HFFc6 (cell line): ENCODE measurements at regions not wholly inside any gene's neighbourhood (a gene's known extent, or its start where the extent isn't known, plus 50 kb on each side); places are given as distances from the start of the nearest gene placed in this dataset.
"Not testable (repeated sequence)": the region's sequence is repeated elsewhere in the genome, so short reads cannot be mapped to it uniquely, and the experiment has no call there.

Experiments
- DNase-seq: peaks from one replicate; pipeline ENCODE4 v3.0.0-alpha.2; 2018
- H3K27ac Mint-ChIP-seq: 2 replicates; pipeline ENCODE4 v1.8.0; 2020; ENCODE audit warnings: mild to moderate bottlenecking, mixed read lengths
- H3K27me3 Mint-ChIP-seq: 2 replicates; pipeline ENCODE4 v1.8.0; 2021; ENCODE audit warnings: mild to moderate bottlenecking, moderate library complexity, mixed read lengths; ENCODE audit not compliant: insufficient read depth
- H3K36me3 Mint-ChIP-seq: 2 replicates; pipeline ENCODE4 v1.8.0; 2021; ENCODE audit warnings: low read depth, mixed read lengths
- H3K4me1 Mint-ChIP-seq: 2 replicates; pipeline ENCODE4 v1.8.0; 2020; ENCODE audit warnings: low read depth, mixed read lengths
- H3K4me3 Mint-ChIP-seq: 2 replicates; pipeline ENCODE4 v1.8.0; 2020; ENCODE audit warnings: mild to moderate bottlenecking, moderate library complexity, mixed read lengths
- H3K9me3 Mint-ChIP-seq: 2 replicates; pipeline ENCODE4 v1.8.0; 2020; ENCODE audit warnings: mild to moderate bottlenecking, mixed read lengths
- TF ChIP-seq, protein P1 (sequence below): fragments of 200-600 bp; sonication (generic); IDR thresholded peaks from 2 replicates; pipeline ENCODE4 v1.5.0; 2021; ENCODE audit warnings: antibody characterized with exemption, mild to moderate bottlenecking

DNA sequence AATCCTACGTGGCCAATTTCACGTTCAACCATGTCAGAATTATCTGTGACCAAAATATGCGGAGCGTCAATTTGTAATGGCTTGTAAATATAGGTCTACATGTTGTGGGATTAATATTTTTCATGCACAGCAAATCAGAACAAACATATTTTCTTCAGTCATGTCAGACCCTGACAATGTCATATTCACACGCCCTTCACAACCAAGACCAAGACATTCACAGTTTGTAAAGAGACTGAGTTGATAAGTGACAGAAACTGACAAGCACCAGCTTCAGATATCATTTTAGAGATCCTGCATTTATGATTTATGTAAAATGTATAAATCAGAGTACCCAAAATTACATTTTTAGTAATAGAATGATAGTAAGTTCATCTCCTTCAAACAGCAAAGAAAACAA lies 57.3 kb upstream of the NOVA1 start:
- no peaks in the 10 kb centered on the region for H3K4me1 Mint-ChIP-seq

DNA sequence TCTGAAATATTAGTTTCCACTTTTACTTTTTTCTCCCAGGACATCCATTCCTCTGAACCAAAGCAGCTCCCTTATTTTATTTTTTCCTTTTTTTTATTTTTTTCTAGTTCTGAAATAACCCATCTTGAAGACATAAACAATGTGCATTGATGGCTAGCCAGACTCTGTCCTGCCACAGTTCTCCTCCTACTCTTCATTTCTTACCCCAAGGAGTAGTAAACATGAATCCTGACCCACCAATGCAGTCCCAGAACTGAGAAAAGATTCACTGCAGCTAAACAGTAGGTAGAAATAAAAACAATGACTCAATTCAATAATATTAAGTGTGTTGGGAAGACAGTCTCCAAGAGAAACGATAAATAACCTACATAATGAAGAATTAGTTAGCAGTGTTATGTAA lies 65.7 kb upstream of the NOVA1 start:
- Mint-ChIP-seq H3K9me3 (peaks cover 63% of the 10 kb centered on the region), H3K27me3 (no peaks in the 10 kb centered on the region; the same call in 1 of the 2 replicates), H3K36me3 (peaks cover 6% of the 10 kb centered on the region), H3K4me3 (no peak overlapping the region), H3K4me1 (no peaks in the 10 kb centered on the region), H3K27ac (no peak overlapping the region)
- DNase-seq, result no peak
- TF ChIP-seq, protein P1, sequence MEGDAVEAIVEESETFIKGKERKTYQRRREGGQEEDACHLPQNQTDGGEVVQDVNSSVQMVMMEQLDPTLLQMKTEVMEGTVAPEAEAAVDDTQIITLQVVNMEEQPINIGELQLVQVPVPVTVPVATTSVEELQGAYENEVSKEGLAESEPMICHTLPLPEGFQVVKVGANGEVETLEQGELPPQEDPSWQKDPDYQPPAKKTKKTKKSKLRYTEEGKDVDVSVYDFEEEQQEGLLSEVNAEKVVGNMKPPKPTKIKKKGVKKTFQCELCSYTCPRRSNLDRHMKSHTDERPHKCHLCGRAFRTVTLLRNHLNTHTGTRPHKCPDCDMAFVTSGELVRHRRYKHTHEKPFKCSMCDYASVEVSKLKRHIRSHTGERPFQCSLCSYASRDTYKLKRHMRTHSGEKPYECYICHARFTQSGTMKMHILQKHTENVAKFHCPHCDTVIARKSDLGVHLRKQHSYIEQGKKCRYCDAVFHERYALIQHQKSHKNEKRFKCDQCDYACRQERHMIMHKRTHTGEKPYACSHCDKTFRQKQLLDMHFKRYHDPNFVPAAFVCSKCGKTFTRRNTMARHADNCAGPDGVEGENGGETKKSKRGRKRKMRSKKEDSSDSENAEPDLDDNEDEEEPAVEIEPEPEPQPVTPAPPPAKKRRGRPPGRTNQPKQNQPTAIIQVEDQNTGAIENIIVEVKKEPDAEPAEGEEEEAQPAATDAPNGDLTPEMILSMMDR, result no peak

More for the DNA sequence above, 57.3 kb upstream of the NOVA1 start:
- H3K9me3 Mint-ChIP-seq, result peaks cover 26% of the 10 kb centered on the region
- H3K27ac Mint-ChIP-seq, result no peak overlapping the region
- no peaks in the 10 kb centered on the region for H3K27me3 Mint-ChIP-seq
- TF ChIP-seq, protein P1, result no peak
- DNase-seq, result no peak
- H3K36me3 Mint-ChIP-seq, result no peaks in the 10 kb centered on the region
- H3K4me3 Mint-ChIP-seq, result no peak overlapping the region

DNA sequence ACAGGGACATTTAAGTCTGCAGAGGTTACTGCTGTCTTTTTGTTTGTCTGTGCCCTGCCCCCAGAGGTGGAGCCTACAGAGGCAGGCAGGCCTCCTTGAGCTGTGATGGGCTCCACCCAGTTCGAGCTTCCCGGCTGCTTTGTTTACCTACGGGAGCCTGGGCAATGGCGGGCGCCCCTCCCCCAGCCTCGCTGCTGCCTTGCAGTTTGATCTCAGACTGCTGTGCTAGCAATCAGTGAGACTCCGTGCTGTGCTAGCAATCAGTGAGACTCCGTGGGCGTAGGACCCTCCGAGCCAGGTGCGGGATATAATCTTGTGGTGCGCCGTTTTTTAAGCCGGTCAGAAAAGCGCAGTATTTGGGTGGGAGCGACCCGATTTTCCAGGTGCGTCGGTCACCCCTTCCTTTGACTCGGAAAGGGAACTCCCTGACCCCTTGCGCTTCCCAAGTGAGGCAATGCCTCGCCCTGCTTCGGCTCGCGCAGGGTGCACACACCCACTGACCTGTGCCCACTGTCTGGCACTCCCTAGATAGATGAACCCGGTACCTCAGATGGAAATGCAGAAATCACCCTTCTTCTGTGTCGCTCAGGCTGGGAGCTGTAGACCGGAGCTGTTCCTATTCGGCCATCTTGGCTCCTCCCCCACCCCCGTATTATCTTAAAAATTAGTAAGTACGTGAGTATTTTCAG lies 81.0 kb upstream of the NOVA1 start:
- H3K4me1 Mint-ChIP-seq, H3K36me3 Mint-ChIP-seq, DNase-seq, H3K4me3 Mint-ChIP-seq, H3K27me3 Mint-ChIP-seq, H3K27ac Mint-ChIP-seq: not testable (repeated sequence)
- peaks cover 44% of the 10 kb centered on the region for H3K9me3 Mint-ChIP-seq

DNA sequence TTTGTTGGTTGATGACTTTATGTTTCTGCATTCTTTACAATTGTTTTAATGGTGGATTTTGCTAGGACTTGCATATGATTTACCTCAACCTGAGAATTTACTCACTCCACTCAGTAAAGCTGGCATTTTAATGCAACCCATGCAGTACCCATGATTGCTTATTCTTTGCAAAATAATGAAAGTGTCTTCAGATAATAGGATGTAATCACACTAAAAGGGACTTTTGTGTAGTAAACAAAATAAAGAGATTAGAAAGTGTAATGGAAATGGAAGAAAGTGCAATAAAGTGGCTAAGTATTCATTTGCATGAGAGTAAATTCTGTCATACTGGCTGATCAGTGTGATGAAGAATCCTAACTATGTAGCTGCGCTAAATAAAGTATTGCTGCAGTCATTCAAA lies 87.6 kb upstream of the NOVA1 start:
- H3K4me3 Mint-ChIP-seq, result no peak overlapping the region
- no peak overlapping the region for H3K27ac Mint-ChIP-seq
- DNase-seq, result no peak
- H3K36me3 Mint-ChIP-seq, result 0 out of 2 replicates have a peak, but pooled peaks cover 4% of the 10 kb centered on the region
- H3K9me3 Mint-ChIP-seq, result peaks cover 61% of the 10 kb centered on the region
- no peaks in the 10 kb centered on the region for H3K4me1 Mint-ChIP-seq
- TF ChIP-seq, protein P1, result no peak
- peaks cover 1% of the 10 kb centered on the region; the same call in 1 of the 2 replicates for H3K27me3 Mint-ChIP-seq

DNA sequence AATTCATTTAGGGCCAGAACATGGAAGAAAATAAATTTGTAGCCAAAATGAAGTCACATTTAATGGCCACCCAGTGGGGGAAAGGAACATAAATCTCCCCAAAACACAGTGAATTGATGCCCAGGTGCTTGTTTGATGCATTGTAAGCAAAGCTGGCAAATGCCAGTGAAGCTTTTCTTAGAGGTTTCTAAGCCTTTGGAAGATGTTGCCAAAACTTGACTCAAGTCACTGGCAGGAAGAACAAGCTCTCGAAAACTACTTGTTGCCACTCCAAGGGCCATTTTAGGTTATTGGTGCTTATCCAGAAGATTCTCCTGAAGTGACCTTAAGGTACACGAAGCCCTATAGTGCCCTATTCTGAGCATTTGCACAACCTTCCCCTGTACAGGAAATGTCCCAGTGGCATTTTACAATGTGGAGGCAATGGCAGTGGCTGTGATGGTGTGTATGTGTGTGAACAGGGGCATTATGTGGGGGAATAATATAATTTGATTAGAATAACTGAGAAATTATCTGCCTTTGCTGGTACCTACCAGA lies 89.5 kb upstream of the NOVA1 start:
- H3K27ac Mint-ChIP-seq, result no peak overlapping the region
- peaks cover 65% of the 10 kb centered on the region for H3K9me3 Mint-ChIP-seq
- no peaks in the 10 kb centered on the region for H3K4me1 Mint-ChIP-seq
- no peak overlapping the region for H3K4me3 Mint-ChIP-seq
- H3K36me3 Mint-ChIP-seq, result no peaks in the 10 kb centered on the region
- no peak for DNase-seq
- H3K27me3 Mint-ChIP-seq, result no peaks in the 10 kb centered on the region
- TF ChIP-seq, protein P1, result no peak

DNA sequence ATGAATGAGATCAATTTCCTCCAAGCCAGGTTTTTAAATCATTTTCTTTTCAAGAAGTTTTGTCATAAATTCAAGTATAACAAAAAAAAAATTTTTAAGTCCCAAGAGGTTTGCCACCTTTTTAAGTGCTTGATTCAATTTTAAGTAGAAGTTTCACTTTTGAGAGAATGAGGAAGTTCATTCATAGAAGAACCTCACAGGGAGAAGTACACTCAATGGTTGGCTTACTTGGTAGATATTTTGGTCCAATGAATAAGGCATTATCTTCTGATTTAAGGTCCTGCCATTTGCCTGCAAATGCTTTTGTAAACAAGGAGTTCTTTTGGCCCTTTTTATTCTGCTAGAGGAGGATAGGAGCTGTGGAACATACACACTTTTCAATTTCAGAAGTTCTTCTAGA lies 96.7 kb upstream of the NOVA1 start:
- Mint-ChIP-seq H3K4me1 (no peaks in the 10 kb centered on the region), H3K4me3 (no peak overlapping the region), H3K36me3 (no peaks in the 10 kb centered on the region), H3K27ac (no peak overlapping the region), H3K9me3 (peaks cover 41% of the 10 kb centered on the region), H3K27me3 (no peaks in the 10 kb centered on the region)
- TF ChIP-seq, protein P1, result no peak
- DNase-seq, result no peak
